ENCODE measurements at regions not wholly inside any gene's neighbourhood (a gene's known extent, or its start where the extent isn't known, plus 50 kb on each side); places are given as distances from the start of the nearest gene placed in this dataset.

GRCh38 chr22:27251563-27251962 lies 550.0 kb downstream of the MN1 start:
- no peak for TF ChIP-seq POLR2A (IDR thresholded peaks at IDR 0.05)
- no peak for TF ChIP-seq CTCF (IDR thresholded peaks at IDR 0.05)
- TF ChIP-seq EP300 (IDR thresholded peaks at IDR 0.05), result no peak
